NCI-H2171 treated with DMSO at 0.1 percent for 48 hours (cell line): ENCODE measurements at regions not wholly inside any gene's neighbourhood (a gene's known extent, or its start where the extent isn't known, plus 50 kb on each side); places are given as distances from the start of the nearest gene placed in this dataset.

ENCODE experiments used
- DNase-seq: peaks from one replicate; lab custom pipeline; 2025; lab: John Stamatoyannopoulos, UW

DNA sequence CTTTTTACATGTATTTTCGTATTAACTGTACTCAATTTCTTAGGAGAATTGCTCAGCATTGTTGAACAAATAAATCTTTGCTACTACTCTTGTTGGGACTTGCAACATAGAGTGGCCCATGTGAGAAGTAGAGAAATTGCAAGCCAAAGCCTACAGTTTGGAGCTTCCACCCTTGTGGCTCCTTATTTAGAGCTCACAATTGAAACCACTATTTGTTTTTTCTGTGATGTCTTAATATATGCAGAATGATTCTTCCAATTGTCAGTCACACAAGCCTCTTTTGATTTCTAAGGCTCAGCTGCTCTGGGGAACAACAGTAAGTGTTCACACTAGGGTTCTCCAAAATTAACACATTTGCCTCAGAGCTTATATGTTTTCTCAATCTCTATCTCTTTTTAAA is 60.2 kb upstream of the GALNT13 start:
- no peak for DNase-seq

- DNase-seq: no peak
Observed at GRCh38 chr2:153812632-153813031, 59.1 kb upstream of the GALNT13 start.

DNA sequence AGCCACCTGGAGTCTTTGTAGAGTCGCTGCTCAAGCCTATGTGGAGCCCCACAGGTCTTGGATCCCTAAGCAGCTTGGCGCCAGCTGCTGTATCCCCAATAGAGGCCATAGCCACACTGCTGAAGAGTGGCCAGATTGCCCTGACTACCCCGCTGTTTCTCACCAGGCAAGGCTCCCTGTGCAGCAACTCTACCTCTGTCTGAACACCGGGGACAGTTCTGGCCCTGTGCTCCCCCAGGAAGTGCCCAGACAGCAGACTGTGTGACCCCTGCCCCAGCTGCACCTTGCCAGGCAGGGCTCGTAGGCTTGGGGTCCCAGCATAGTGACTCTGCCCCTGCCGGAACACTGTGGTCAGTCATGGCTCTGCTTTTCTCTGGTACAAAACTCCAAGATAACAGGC is 53.5 kb upstream of the GALNT13 start:
- no peak for DNase-seq

DNA sequence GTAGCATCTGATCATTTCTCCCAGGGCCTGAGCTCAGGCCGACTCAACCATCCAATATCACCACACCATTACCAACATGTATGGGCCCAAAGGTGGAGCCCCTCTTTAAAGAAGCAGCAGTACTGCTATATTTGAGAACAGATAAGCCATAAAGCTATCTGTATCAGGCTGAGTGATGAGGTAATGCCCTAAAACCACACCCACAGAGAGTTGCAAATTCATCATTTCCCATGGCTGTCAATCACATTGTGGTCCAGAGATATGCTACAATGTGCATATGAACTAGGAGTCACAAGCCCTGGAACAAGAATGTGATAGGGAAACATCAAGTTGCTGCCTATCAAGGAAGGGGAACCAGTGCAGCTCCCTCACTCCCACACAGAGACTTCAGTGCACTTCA is 52.6 kb upstream of the GALNT13 start:
- DNase-seq: no peak

DNA sequence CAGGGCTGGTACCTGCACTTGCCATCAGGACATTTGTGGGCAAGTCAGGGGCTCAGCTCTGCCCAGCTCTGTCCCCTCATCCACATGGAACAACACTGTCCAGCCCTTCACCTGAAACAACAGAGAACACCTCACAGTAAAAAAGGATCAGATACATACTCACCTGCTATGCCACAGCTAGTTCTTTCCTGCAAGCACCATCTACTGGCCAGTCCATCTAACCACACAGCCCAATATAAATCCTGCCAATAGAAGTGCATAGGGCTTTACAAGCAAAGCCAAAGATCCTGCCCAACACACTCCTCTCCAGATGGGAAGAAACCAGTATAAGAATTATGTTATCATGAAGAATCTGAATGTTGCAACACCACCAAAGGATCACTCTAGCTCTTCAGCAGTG is 52.2 kb upstream of the GALNT13 start:
- no peak for DNase-seq
